22Rv1 (cell line): ENCODE measurements at regions not wholly inside any gene's neighbourhood (a gene's known extent, or its start where the extent isn't known, plus 50 kb on each side); places are given as distances from the start of the nearest gene placed in this dataset.

Source experiments
- ZFX ChIP-seq: fragments of 450-650 bp; IDR thresholded peaks from 2 replicates; pipeline ENCODE4 v1.6.1; 2017; ENCODE audit warnings: antibody characterized with exemption, borderline replicate concordance
- TF ChIP-seq, protein P1 (sequence below): fragments of 450-650 bp; IDR thresholded peaks from 2 replicates; pipeline ENCODE4 v1.5.1; 2017; ENCODE audit warnings: mild to moderate bottlenecking

DNA sequence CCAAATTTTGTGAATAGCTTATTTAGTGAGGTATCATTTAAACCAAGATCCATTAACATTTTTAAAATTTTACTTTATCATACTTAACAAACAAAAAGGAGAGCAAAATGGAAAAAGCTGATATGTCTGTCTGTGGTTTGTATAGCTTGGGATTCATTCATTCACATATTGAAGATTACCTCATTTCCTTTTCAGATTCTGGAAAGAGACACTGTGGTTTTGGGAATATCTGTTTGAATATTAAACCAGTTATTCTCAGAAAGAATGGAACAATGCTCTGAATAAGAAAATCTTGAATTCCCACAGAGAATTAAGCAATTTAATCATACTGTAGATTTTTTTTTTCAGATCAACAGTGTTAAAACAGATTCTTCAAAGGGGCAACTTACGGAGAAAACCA, 93.8 kb upstream of the PRDX6 start:
- TF ChIP-seq, protein P1, sequence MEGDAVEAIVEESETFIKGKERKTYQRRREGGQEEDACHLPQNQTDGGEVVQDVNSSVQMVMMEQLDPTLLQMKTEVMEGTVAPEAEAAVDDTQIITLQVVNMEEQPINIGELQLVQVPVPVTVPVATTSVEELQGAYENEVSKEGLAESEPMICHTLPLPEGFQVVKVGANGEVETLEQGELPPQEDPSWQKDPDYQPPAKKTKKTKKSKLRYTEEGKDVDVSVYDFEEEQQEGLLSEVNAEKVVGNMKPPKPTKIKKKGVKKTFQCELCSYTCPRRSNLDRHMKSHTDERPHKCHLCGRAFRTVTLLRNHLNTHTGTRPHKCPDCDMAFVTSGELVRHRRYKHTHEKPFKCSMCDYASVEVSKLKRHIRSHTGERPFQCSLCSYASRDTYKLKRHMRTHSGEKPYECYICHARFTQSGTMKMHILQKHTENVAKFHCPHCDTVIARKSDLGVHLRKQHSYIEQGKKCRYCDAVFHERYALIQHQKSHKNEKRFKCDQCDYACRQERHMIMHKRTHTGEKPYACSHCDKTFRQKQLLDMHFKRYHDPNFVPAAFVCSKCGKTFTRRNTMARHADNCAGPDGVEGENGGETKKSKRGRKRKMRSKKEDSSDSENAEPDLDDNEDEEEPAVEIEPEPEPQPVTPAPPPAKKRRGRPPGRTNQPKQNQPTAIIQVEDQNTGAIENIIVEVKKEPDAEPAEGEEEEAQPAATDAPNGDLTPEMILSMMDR, result no peak
- no peak for TF ChIP-seq ZFX
